ENCODE measurements at regions not wholly inside any gene's neighbourhood (a gene's known extent, or its start where the extent isn't known, plus 50 kb on each side); places are given as distances from the start of the nearest gene placed in this dataset.

DNA sequence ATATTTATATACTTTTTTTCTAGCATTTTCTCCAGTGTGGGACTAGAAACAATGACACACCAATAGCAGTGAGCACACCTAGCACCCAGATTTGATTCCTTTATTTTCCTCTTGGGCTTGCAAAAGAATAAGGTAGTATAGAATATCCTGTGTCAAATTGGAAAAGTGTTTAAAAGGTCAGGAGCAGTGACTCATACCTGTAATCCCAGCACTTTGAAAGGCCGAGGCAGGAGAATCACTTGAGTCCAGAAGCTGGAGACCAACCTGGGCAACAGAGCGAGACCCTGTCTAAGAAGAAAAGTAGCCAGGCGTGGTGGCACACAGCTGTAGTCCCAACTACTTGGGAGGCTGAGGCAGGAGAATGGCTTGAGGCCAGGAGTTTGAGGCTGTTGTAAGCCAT lies 53.8 kb upstream of the SGPP1 start:
- H3K36me3 Mint-ChIP-seq: no peaks in the 10 kb centered on the region
- no peak overlapping the region for H3K4me3 Mint-ChIP-seq
- ATAC-seq (ENCODE audit: low read depth) (no peak), DNase-seq (no peak)
- POLR2A ChIA-PET: no interaction called here
- peaks cover 3% of the 10 kb centered on the region for H3K27me3 Mint-ChIP-seq
- H3K27ac Mint-ChIP-seq: no peak overlapping the region
- no peaks in the 10 kb centered on the region for H3K9me3 Mint-ChIP-seq
- H3K4me1 Mint-ChIP-seq: no peaks in the 10 kb centered on the region

- DNase-seq (no peak), ATAC-seq (ENCODE audit: low read depth) (no peak)
- no peaks in the 10 kb centered on the region for H3K9me3 Mint-ChIP-seq
- H3K27ac Mint-ChIP-seq: no peak overlapping the region
- H3K36me3 Mint-ChIP-seq: no peaks in the 10 kb centered on the region
- peaks cover 8% of the 10 kb centered on the region for H3K27me3 Mint-ChIP-seq
- POLR2A ChIA-PET: no interaction called here
- H3K4me3 Mint-ChIP-seq: no peak overlapping the region
- H3K4me1 Mint-ChIP-seq: no peaks in the 10 kb centered on the region
Observed at GRCh38 chr14:63782683-63783389, 55.0 kb upstream of the SGPP1 start.

DNA sequence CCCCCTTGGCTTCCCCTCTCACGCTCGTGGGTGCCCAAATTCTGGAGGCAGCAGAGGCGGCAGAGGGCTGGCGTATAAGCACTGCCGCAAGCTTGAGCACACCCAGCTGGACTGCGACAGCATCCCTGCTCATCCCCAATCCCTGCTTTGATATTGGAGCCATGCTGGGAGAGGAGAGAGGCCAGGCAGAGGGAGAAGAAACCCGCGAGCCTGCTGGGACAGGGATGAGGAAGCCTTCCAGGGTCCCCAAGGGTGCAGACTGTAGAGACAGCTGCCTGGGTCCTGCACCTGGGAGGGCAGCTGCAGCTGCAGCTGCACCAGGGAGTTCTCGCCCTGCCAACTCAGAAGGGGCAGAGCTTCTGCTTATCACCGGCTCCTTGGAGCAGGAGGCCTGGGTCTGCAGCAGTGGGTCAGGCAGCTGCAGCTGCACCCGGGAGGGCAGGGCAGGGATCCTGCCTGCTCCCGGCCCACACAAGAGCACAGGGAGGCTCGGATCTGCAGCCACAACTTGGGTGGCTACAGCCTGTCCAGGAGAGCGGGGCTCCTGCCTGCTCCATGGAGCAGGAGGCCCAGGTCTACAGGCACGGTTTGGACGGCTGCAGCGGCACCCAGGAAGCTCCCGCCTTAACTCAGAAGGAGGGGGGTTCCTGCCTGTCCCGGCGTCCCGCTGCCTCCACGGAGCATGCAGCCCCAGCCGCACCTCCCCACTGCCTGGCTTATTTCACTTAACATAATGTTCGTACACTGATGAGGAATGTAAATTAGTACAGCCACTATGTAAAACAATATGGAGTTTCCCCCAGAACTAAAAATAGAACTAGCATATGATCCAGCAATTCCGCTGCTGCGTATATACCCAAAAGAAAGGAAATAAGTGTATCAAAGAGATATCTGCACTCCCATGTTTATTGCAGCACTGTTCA lies 60.4 kb upstream of the SGPP1 start:
- Mint-ChIP-seq H3K4me1 (no peaks in the 10 kb centered on the region), H3K27me3 (peaks cover 26% of the 10 kb centered on the region), H3K9me3 (no peaks in the 10 kb centered on the region), H3K27ac (no peak overlapping the region), H3K4me3 (no peak overlapping the region), H3K36me3 (no peaks in the 10 kb centered on the region)
- POLR2A ChIA-PET: interaction anchor here (0.6 kb wide), 1 partner anchor 545 kb away, joined by 3 read pairs; no protein-coding TSS in a partner anchor
- ATAC-seq (ENCODE audit: low read depth) (no peak), DNase-seq (no peak)

DNA sequence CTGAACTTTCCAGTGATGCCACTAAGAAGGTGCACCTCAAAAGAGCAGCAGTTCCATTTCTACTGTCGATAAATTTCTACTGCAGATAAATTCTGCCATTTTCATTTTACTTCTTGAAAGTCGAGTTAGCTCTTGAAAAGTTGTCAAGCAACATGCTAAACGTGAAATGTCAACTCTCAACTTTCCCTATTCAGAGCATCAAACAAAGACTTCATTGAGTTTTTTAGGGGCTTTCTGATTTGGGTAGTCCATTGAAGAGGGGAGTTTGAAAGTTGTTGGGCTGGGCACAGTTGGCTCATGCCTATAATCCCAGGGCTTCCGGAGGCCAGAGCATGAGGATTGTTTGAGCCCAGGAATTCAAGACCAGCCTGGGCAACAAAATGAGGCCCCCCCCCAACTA lies 59.4 kb upstream of the SYNE2 start:
- POLR2A ChIA-PET: no interaction called here
- H3K4me1 Mint-ChIP-seq: no peaks in the 10 kb centered on the region
- H3K4me3 Mint-ChIP-seq: no peak overlapping the region
- no peaks in the 10 kb centered on the region for H3K9me3 Mint-ChIP-seq
- no peaks in the 10 kb centered on the region for H3K36me3 Mint-ChIP-seq
- H3K27ac Mint-ChIP-seq: no peak overlapping the region
- ATAC-seq (ENCODE audit: low read depth): no peak
- DNase-seq: no peak
- H3K27me3 Mint-ChIP-seq: peaks cover 27% of the 10 kb centered on the region

DNA sequence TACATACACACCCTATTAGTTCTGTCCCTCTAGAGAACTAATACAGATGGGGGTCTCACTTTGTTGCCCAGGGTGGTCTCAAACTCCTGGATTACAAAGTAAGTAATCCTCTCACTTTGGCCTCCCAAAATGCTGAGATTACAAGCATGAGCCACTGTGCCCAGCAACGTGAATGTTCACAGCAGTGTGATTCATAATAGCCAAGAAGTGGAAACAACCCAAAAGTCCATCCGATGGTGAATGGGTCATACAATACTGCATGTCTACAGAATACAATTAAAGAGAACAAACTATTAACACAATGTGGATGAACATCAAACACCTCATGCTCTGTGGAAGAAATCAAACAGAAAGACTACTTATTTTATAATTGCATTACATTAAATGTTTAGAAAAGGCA lies 57.3 kb upstream of the SYNE2 start:
- no peak overlapping the region for H3K4me3 Mint-ChIP-seq
- no peak overlapping the region for H3K27ac Mint-ChIP-seq
- ATAC-seq (ENCODE audit: low read depth) (no peak), DNase-seq (no peak)
- H3K4me1 Mint-ChIP-seq: peaks cover 3% of the 10 kb centered on the region
- no peaks in the 10 kb centered on the region for H3K9me3 Mint-ChIP-seq
- no peaks in the 10 kb centered on the region for H3K36me3 Mint-ChIP-seq
- POLR2A ChIA-PET: no interaction called here
- H3K27me3 Mint-ChIP-seq: peaks cover 16% of the 10 kb centered on the region

DNA sequence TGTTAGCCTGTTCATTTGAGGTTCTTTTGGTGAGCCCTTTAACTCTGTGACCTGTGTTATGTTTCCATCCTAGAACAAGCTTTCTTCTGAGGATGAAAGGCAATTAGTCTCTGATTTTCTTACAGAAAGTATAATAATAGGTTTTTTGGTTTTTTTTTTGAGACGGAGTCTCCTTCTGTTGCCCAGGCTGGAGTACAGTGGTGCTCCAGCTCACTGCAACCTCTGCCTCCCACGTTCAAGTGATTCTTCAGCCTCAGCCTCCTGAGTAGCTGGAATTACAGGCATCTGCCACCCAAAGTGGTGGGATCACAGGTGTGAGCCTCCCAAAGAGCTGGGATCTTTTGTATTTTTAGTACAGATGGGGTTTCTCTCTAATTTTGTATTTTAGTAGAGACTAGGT lies 52.7 kb upstream of the SYNE2 start:
- DNase-seq (no peak), ATAC-seq (ENCODE audit: low read depth) (no peak)
- Mint-ChIP-seq H3K27me3 (peaks cover 8% of the 10 kb centered on the region), H3K4me1 (peaks cover 10% of the 10 kb centered on the region), H3K36me3 (no peaks in the 10 kb centered on the region), H3K4me3 (no peak overlapping the region), H3K9me3 (no peaks in the 10 kb centered on the region), H3K27ac (no peak overlapping the region)
- POLR2A ChIA-PET: no interaction called here

GRCh38 chr14:63800651-63801375 lies 52.0 kb upstream of the SYNE2 start:
- POLR2A ChIA-PET: no interaction called here
- no peak for DNase-seq
- H3K27ac Mint-ChIP-seq: no peak overlapping the region
- H3K27me3 Mint-ChIP-seq: peaks cover 14% of the 10 kb centered on the region
- no peak for ATAC-seq (ENCODE audit: low read depth)
- no peak overlapping the region for H3K4me3 Mint-ChIP-seq
- H3K9me3 Mint-ChIP-seq: no peaks in the 10 kb centered on the region
- no peaks in the 10 kb centered on the region for H3K36me3 Mint-ChIP-seq
- H3K4me1 Mint-ChIP-seq: peaks cover 10% of the 10 kb centered on the region

Measured in activated naive CD8-positive, alpha-beta T cell treated with anti-CD3 and anti-CD28 coated beads, Interleukin-2, amount 10 ng/mL, durations not matched to agents 7 days and 5 days (primary cell).